Liver (tissue), 8 donors: ENCODE measurements at regions not wholly inside any gene's neighbourhood (a gene's known extent, or its start where the extent isn't known, plus 50 kb on each side); places are given as distances from the start of the nearest gene placed in this dataset.

Experiments
- DNase-seq: peaks from one replicate; pipeline ENCODE4 v3.0.0-alpha.2; 2017; ENCODE audit warnings: low spot score
- H3K27ac ChIP-seq, 2 donors: one replicate each; pipeline ENCODE4 v1.7.0; 2013; ENCODE audit warnings: inconsistent platforms in 2 of 2, low read length in 2 of 2, control low read depth in 1 of 2, low read depth in 1 of 2, mild to moderate bottlenecking in 1 of 2
- H3K27me3 ChIP-seq, 4 donors: one replicate each; pipeline versions ENCODE4 v1.6.1 to v1.7.0; 2013; ENCODE audit warnings: low read length in 3 of 4, inconsistent platforms in 1 of 4, mild to moderate bottlenecking in 1 of 4, moderate library complexity in 1 of 4; ENCODE audit not compliant: control insufficient read depth in 4 of 4, insufficient read depth in 4 of 4
- H3K36me3 ChIP-seq, 4 donors: one replicate each; pipeline versions ENCODE4 v1.6.1 to v1.7.0; 2013; ENCODE audit warnings: low read length in 3 of 4, mild to moderate bottlenecking in 3 of 4, low read depth in 1 of 4, moderate library complexity in 1 of 4; ENCODE audit not compliant: control insufficient read depth in 4 of 4, insufficient read depth in 3 of 4
- H3K4me1 ChIP-seq, 4 donors: one replicate each; pipeline versions ENCODE4 v1.6.1 to v1.7.0; 2013; ENCODE audit warnings: low read length in 3 of 4, mild to moderate bottlenecking in 3 of 4, moderate library complexity in 1 of 4; ENCODE audit not compliant: control insufficient read depth in 4 of 4, insufficient read depth in 4 of 4
- H3K4me3 ChIP-seq, 3 donors: one replicate each; pipeline versions ENCODE4 v1.6.1 to v1.7.0; 2013; ENCODE audit warnings: low read length in 3 of 3, control low read depth in 1 of 3, low read depth in 1 of 3, mild to moderate bottlenecking in 1 of 3
- H3K9ac ChIP-seq, 2 donors: one replicate each; pipeline ENCODE4 v1.7.0; 2013; ENCODE audit warnings: low read length in 2 of 2, mild to moderate bottlenecking in 2 of 2, moderate library complexity in 2 of 2, control low read depth in 1 of 2, low read depth in 1 of 2
- H3K9me3 ChIP-seq, 4 donors: one replicate each; pipeline versions ENCODE4 v1.6.1 to v1.7.0; 2013; ENCODE audit warnings: low read length in 3 of 4; ENCODE audit not compliant: control insufficient read depth in 4 of 4
- EGR1 ChIP-seq, 2 donors: IDR thresholded peaks; 2 replicates each; pipeline ENCODE4 v1.6.1; 2016 to 2018; ENCODE audit warnings: antibody characterized with exemption in 2 of 2, low read depth in 2 of 2
- FOXA1 ChIP-seq: IDR thresholded peaks from 2 replicates; pipeline ENCODE4 v1.6.1; 2016; ENCODE audit warnings: antibody characterized with exemption
- FOXA2 ChIP-seq: IDR thresholded peaks from 2 replicates; pipeline ENCODE4 v1.6.1; 2016; ENCODE audit warnings: antibody characterized with exemption
- GABPA ChIP-seq, 2 donors: IDR thresholded peaks in 1 of 2; conservative IDR thresholded peaks in 1 of 2; 2 replicates each; pipeline ENCODE4 v1.6.1; 2016; ENCODE audit warnings: antibody characterized with exemption in 2 of 2, mild to moderate bottlenecking in 1 of 2, moderate library complexity in 1 of 2
- HNF4A ChIP-seq, 2 donors: conservative IDR thresholded peaks; 2 replicates each; pipeline ENCODE4 v1.6.1; 2016; ENCODE audit warnings: antibody characterized with exemption in 2 of 2, mild to moderate bottlenecking in 2 of 2
- HNF4G ChIP-seq: IDR thresholded peaks from 2 replicates; pipeline ENCODE4 v1.6.1; 2016; ENCODE audit warnings: antibody characterized with exemption
- JUND ChIP-seq, 2 donors: IDR thresholded peaks; 2 replicates each; pipeline ENCODE4 v1.6.1; 2016; ENCODE audit warnings: antibody characterized with exemption in 2 of 2
- NR2F2 ChIP-seq: IDR thresholded peaks from 2 replicates; pipeline ENCODE4 v1.6.1; 2016; ENCODE audit warnings: antibody characterized with exemption
- RAD21 ChIP-seq, 2 donors: IDR thresholded peaks; 2 replicates each; pipeline ENCODE4 v1.6.1; 2016; ENCODE audit warnings: antibody characterized with exemption in 2 of 2, mild to moderate bottlenecking in 2 of 2
- RXRA ChIP-seq, 2 donors: IDR thresholded peaks; 2 replicates each; pipeline ENCODE4 v1.6.1; 2017 to 2018; ENCODE audit warnings: antibody characterized with exemption in 2 of 2, mild to moderate bottlenecking in 1 of 2
- SP1 ChIP-seq: IDR thresholded peaks from 2 replicates; pipeline ENCODE4 v1.6.1; 2018; ENCODE audit warnings: antibody characterized with exemption, mild to moderate bottlenecking
- TAF1 ChIP-seq: conservative IDR thresholded peaks from 2 replicates; pipeline ENCODE4 v1.6.1; 2016; ENCODE audit warnings: antibody characterized with exemption, mild to moderate bottlenecking
- YY1 ChIP-seq: IDR thresholded peaks from 2 replicates; pipeline ENCODE4 v1.6.1; 2016; ENCODE audit warnings: antibody characterized with exemption, mild to moderate bottlenecking
- WGBS: extraction: QIAGEN DNeasy Blood & Tissue Kit; methylation state at CpG from one replicate; pipeline ENCODE4 v1.1.7; 2013; 5-methylcytosine and 5-hydroxymethylcytosine counted together
- TF ChIP-seq, protein P1 (sequence below): fragments of 150-350 bp; IDR thresholded peaks from 2 replicates; pipeline ENCODE4 v1.5.1; 2017; ENCODE audit warnings: improper control_type of control experiment, low read depth, low read length; ENCODE audit not compliant: missing input control
- TF ChIP-seq, protein P2 (sequence below): IDR thresholded peaks from 2 replicates; pipeline ENCODE4 v1.6.1; 2016; ENCODE audit warnings: antibody characterized with exemption, mild to moderate bottlenecking
- TF ChIP-seq, protein P3 (sequence below): IDR thresholded peaks from 2 replicates; pipeline ENCODE4 v1.6.1; 2016; ENCODE audit warnings: antibody characterized with exemption
- TF ChIP-seq, protein P4 (sequence below): IDR thresholded peaks from 2 replicates; pipeline ENCODE4 v1.6.1; 2016; ENCODE audit warnings: antibody characterized with exemption
- TF ChIP-seq, protein P5 (sequence below): IDR thresholded peaks from 2 replicates; pipeline ENCODE4 v1.6.1; 2016; ENCODE audit warnings: antibody characterized with exemption
- donor health status: healthy.
- donor health status: healthy.
- donor health status: healthy.
- donor health status: healthy.
- donor health status: healthy.

DNA sequence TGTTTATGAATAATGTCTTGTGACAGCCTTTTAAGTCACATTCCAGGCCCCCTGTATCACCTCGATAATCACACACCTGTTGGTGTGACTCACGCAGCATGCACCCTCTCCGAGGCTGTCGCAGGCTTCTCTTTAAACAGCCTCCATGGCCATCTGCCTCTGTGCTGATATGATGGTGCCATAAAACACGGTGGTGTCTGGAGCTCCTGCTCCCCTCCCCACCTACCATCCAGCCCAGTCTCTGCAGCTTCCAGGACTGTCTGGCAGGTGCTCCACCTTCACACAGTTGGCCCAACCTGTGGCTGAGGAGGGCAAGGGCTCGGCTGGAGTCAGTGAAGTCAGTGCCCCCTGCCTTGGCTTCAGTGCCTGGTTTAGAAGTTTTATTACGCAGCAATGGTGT, 173.8 kb upstream of the RPL34 start:
- Histone ChIP-seq H3K27ac (no peak overlapping the region), H3K4me1 (no peaks in the 10 kb centered on the region), H3K36me3 (no peaks in the 10 kb centered on the region), H3K4me3 (no peak overlapping the region), H3K9me3 (no peaks in the 10 kb centered on the region), H3K27me3 (no peaks in the 10 kb centered on the region), H3K9ac (no peak overlapping the region)
- 64% methylated on average over 7 of the region's 7 CpGs for WGBS
- TF ChIP-seq GABPA (IDR thresholded peaks at IDR 0.05 in 1 of 2, conservative IDR thresholded peaks at IDR 0.05 in 1 of 2) (no peak), NR2F2 (no peak)
- TF ChIP-seq, protein P1, sequence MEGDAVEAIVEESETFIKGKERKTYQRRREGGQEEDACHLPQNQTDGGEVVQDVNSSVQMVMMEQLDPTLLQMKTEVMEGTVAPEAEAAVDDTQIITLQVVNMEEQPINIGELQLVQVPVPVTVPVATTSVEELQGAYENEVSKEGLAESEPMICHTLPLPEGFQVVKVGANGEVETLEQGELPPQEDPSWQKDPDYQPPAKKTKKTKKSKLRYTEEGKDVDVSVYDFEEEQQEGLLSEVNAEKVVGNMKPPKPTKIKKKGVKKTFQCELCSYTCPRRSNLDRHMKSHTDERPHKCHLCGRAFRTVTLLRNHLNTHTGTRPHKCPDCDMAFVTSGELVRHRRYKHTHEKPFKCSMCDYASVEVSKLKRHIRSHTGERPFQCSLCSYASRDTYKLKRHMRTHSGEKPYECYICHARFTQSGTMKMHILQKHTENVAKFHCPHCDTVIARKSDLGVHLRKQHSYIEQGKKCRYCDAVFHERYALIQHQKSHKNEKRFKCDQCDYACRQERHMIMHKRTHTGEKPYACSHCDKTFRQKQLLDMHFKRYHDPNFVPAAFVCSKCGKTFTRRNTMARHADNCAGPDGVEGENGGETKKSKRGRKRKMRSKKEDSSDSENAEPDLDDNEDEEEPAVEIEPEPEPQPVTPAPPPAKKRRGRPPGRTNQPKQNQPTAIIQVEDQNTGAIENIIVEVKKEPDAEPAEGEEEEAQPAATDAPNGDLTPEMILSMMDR = no peak
- no peak for DNase-seq

DNA sequence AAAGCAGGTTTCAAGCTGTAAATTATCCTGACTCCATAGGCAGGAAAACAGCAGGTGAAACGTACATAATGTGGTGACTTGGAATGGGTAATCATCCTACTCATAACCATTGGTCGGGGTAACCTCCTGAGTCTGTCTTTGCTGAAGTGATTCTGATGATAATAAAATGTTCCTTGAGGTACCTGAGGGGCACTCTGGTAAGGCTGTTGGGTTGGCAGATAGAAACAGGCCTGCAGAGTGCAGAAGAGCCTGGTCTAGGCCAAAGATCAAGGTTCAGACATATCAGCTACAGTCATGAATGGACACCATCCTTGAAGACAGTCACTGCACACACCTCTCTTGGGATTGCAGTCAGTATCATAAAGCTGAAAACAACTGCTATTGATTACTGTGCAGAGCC, 174.7 kb upstream of the RPL34 start:
- Histone ChIP-seq H3K9ac (no peak overlapping the region), H3K27ac (no peak overlapping the region), H3K27me3 (no peaks in the 10 kb centered on the region), H3K9me3 (no peaks in the 10 kb centered on the region), H3K4me1 (no peaks in the 10 kb centered on the region), H3K4me3 (no peak overlapping the region), H3K36me3 (no peaks in the 10 kb centered on the region)
- DNase-seq = no peak
- WGBS = 71% methylated on average over 2 of the region's 2 CpGs
- TF ChIP-seq NR2F2 = no peak
- TF ChIP-seq JUND (IDR thresholded peaks at IDR 0.05) = no peak
- TF ChIP-seq HNF4G = no peak
- TF ChIP-seq FOXA1 = no peak
- TF ChIP-seq SP1 = no peak
- TF ChIP-seq RAD21 (IDR thresholded peaks at IDR 0.05) = no peak
- TF ChIP-seq, protein P2, sequence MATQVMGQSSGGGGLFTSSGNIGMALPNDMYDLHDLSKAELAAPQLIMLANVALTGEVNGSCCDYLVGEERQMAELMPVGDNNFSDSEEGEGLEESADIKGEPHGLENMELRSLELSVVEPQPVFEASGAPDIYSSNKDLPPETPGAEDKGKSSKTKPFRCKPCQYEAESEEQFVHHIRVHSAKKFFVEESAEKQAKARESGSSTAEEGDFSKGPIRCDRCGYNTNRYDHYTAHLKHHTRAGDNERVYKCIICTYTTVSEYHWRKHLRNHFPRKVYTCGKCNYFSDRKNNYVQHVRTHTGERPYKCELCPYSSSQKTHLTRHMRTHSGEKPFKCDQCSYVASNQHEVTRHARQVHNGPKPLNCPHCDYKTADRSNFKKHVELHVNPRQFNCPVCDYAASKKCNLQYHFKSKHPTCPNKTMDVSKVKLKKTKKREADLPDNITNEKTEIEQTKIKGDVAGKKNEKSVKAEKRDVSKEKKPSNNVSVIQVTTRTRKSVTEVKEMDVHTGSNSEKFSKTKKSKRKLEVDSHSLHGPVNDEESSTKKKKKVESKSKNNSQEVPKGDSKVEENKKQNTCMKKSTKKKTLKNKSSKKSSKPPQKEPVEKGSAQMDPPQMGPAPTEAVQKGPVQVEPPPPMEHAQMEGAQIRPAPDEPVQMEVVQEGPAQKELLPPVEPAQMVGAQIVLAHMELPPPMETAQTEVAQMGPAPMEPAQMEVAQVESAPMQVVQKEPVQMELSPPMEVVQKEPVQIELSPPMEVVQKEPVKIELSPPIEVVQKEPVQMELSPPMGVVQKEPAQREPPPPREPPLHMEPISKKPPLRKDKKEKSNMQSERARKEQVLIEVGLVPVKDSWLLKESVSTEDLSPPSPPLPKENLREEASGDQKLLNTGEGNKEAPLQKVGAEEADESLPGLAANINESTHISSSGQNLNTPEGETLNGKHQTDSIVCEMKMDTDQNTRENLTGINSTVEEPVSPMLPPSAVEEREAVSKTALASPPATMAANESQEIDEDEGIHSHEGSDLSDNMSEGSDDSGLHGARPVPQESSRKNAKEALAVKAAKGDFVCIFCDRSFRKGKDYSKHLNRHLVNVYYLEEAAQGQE = no peak
- no peak for TF ChIP-seq TAF1
- TF ChIP-seq, protein P3, sequence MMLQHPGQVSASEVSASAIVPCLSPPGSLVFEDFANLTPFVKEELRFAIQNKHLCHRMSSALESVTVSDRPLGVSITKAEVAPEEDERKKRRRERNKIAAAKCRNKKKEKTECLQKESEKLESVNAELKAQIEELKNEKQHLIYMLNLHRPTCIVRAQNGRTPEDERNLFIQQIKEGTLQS = no peak
- TF ChIP-seq HNF4A (conservative IDR thresholded peaks at IDR 0.05) = no peak
- TF ChIP-seq FOXA2 = no peak
- TF ChIP-seq GABPA (IDR thresholded peaks at IDR 0.05 in 1 of 2, conservative IDR thresholded peaks at IDR 0.05 in 1 of 2) = no peak
- TF ChIP-seq, protein P4, sequence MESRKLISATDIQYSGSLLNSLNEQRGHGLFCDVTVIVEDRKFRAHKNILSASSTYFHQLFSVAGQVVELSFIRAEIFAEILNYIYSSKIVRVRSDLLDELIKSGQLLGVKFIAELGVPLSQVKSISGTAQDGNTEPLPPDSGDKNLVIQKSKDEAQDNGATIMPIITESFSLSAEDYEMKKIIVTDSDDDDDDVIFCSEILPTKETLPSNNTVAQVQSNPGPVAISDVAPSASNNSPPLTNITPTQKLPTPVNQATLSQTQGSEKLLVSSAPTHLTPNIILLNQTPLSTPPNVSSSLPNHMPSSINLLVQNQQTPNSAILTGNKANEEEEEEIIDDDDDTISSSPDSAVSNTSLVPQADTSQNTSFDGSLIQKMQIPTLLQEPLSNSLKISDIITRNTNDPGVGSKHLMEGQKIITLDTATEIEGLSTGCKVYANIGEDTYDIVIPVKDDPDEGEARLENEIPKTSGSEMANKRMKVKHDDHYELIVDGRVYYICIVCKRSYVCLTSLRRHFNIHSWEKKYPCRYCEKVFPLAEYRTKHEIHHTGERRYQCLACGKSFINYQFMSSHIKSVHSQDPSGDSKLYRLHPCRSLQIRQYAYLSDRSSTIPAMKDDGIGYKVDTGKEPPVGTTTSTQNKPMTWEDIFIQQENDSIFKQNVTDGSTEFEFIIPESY = no peak
- TF ChIP-seq, protein P1 = no peak
- TF ChIP-seq YY1 = no peak
- TF ChIP-seq, protein P5, sequence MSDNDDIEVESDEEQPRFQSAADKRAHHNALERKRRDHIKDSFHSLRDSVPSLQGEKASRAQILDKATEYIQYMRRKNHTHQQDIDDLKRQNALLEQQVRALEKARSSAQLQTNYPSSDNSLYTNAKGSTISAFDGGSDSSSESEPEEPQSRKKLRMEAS = no peak
- no peak for TF ChIP-seq RXRA (IDR thresholded peaks at IDR 0.05)
- TF ChIP-seq EGR1 (IDR thresholded peaks at IDR 0.05; ENCODE audit: low read depth in 2 of 2) = no peak
